ENCODE measurements at regions not wholly inside any gene's neighbourhood (a gene's known extent, or its start where the extent isn't known, plus 50 kb on each side); places are given as distances from the start of the nearest gene placed in this dataset.

GRCh38 chr7:46175221-46175620 lies 254.1 kb upstream of the IGFBP3 start:
- DNase-seq, result no peak

DNA sequence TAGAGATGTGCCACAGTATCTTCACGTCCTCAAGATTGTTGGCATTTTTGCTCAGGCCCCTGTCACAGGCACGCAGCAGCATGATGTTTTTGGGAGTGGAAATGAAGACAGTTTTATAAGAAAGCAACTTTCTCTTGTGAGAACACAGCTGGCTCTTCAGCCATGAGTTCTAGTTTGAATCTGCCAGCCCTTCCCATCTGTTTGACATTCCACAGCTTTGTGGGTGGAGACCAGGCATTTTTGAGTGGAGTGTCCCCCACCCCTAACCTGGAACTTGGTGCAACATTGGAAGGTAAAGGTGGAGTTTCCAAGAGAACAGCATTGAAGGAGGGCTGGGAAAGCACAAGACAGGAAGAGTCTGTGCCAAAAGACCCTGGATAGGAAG lies 253.1 kb upstream of the IGFBP3 start:
- DNase-seq, result no peak

DNA sequence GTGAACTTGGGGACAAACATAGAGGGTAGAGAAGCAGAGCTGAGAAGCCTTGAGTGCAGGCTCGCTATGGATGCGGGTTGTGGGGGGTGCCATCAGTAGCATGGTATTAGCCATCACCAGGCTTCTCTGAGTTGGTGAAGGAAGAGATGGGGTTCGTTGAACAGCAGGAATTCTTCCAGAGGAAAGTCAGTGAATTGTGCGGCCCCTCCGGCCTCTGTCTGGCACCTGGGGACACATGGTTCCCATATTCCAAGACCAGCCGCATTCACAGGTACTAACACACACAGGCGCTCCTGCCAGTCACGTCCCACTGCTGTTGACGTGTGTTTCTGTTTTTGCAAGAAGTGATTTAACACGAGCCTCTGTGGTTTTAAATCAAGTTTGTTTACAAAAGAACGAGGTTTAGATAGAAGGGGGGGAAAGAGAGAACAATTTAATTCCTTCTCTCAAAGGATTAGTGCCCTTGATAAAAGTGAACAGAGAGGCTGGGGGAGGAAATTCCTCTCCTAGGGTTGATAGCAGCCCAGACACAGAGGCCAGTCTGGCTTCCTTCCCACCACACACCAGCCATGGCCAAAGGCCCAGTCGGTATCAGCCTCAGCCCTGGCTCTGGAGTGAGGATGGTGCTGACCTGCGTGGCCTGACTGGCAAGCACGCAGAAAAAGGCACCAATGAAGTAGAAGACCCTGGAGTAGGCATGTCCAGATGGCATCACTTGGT lies 252.6 kb upstream of the IGFBP3 start:
- DNase-seq, result no peak

- no peak for DNase-seq
These were observed 249.7 kb upstream of the IGFBP3 start for GRCh38 chr7:46170792-46171191.

GRCh38 chr7:46170021-46170420 lies 248.9 kb upstream of the IGFBP3 start:
- no peak for DNase-seq

- DNase-seq, result no peak
These were observed 248.3 kb upstream of the IGFBP3 start for GRCh38 chr7:46169384-46169755.

DNA sequence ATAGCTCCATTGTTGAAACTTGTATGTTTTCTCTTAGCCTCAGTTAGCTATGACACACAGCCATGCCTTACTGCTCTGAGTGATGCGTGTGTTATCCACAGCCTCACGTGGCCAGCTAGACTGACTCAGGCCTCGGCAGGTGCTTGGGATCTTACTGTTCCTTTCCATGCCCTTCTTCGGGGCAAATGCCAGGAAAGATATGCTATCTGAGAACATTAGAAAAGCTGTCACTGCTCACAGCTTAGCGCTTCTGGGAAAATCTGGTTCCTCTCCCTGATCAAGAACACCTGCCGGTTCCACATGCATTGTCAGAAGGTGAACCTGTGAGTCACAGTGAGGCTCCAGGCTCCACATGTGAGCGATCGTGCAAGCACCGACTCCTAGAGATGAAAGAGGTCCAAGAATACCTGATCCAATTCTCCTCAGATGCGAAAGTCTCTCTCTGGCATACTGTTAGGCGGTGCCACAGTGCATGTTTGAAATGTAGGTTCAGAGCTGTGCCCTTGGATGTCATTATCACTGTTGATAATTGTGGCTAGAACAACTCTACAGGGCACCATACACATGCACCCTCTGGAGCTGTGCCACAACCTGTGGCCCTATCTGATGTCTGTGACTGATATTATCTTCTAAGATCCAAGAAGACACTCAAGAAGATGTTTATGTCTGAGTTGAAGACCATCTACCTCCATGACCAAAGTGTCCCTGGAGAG lies 247.8 kb upstream of the IGFBP3 start:
- DNase-seq, result no peak

- no peak for DNase-seq
These were observed 247.2 kb upstream of the IGFBP3 start for GRCh38 chr7:46168231-46168630.

DNA sequence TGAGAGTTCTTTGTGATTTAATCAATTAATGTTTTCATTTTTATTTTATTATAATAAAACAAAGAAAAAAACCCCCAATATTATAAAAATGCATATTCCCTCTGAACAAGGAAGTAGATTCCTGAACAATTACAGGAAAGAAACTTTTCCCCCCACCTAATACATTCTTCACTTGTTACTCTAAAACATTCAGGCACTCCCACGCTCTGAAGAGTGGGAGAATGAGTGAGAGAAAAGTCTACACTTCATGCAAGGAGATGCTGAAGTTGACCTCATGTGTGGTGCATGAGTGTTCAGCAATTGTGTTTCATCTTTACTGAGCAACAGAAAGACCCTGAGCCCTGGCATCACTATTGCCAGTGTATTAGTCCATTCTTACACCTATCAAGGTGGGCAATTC lies 244.2 kb upstream of the IGFBP3 start:
- no peak for DNase-seq

- DNase-seq, result no peak
These were observed 243.6 kb upstream of the IGFBP3 start for GRCh38 chr7:46164629-46165028.

DNA sequence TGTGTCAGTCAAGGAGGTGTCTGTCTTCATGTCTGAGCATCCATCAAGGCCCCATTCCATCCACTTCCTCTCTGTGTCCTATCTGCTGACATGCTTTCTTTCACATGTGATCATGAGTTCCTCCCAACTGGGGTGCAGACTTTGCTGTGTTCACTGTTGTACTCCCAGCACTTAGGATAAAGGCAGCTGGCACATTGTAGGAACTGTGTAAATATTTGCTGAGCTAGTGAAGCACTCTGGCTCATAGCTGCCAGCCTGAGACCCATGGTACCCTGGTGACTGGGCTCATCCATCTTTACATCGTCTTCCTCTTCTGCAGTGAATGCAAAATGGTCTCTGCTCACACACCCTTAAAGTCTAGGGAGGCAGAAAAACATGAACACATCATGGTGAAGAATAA lies 242.2 kb upstream of the IGFBP3 start:
- no peak for DNase-seq

DNA sequence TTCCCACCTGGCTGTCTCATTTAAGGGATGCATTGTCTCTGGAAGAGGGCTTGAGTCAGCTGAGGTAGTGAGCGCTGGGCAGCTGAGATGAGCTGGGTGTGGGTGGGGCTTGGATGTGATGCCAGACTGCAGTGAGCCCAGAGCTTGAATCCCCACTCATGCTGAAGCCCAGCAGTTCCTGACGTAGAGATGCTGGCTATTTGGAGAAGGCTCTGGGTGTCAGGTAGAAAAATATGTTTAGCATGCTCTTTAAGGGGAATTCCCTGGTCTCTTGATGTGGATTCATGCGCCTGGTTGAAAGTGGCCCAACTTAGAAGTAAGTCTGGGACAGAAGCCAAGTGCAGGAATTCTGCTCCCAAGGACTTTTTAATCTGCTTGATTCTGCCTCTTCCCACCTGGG lies 241.5 kb upstream of the IGFBP3 start:
- no peak for DNase-seq

GRCh38 chr7:46160861-46161260 lies 239.8 kb upstream of the IGFBP3 start:
- no peak for DNase-seq

GRCh38 chr7:46157931-46158330 lies 236.9 kb upstream of the IGFBP3 start:
- no peak for DNase-seq

- DNase-seq, result no peak
These were observed 236.3 kb upstream of the IGFBP3 start for GRCh38 chr7:46157404-46157803.

DNA sequence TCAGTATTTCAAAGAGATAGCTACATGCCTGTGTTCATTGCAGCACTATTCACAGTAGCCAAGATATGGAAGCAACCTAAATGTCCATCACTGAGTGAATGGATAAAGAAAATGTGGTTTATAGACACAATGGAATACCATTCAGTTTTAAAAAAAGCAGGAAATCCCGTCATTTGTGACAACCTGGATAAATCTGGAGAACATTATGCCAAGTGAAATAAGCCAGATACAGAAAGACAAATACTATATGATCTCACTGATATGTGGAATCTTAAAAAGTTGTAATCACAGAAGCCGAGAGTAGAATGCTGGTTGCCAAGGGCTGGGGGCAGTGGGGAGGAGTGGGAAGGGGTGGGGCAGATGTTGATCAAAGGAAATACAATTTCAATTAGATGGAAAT lies 235.8 kb upstream of the IGFBP3 start:
- DNase-seq, result no peak

DNA sequence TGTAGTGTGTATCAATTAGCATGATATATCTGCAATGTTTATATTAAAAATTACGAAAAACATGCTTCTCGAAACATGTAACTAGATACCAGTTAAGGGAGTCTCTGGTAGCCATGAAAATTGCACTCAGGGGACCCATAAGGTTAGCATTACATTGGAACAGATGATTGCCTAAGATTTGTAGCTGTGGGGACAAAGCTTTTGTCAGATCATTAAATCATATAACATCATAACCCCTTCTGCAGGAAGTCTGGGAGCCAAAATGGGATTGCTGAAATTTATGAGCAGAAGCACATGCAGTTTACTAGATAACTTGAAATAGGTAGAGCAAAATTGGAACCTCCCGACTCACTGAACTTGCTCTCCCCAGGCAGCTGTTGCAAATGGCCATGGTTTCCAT lies 235.0 kb upstream of the IGFBP3 start:
- DNase-seq, result no peak

GRCh38 chr7:46155367-46155766 lies 234.3 kb upstream of the IGFBP3 start:
- DNase-seq, result no peak

- DNase-seq, result no peak
These were observed 233.1 kb upstream of the IGFBP3 start for GRCh38 chr7:46153951-46154787.

DNA sequence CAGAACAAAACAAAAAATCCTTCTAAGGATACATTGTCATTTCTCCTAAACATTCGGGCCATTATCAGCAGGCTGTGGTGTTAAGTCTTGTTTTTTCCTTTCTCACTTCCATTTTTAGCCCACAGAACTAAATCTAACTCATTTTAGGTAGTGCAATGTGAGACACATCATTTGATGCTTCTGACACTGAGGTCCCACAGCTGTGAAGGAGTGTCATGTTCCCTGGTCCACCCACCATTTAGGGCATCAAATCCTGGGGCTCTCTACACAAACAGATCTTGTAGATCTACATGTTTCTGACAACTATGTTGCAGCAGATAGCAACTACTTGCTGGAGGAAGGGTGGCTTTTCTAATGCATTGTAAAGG lies 232.5 kb upstream of the IGFBP3 start:
- DNase-seq, result no peak

DNA sequence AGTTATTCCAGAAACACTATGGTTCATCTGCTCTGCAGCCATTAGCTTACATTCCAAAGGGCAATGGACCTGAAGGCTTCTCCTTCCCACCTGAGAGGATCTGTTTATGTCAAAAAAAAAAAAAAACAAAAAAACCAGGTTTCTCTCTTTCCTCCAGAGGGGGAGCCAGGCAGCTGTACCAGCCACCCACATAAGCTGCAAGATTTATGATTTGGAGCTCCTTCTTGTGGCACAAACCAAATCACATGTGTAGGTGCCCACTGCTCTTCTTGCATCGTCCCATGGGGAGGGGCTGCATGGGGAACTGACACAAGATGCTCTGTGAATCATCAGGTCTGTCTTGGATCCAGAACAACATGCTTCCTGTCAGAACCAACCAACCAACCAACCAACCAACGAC lies 231.6 kb upstream of the IGFBP3 start:
- no peak for DNase-seq

DNA sequence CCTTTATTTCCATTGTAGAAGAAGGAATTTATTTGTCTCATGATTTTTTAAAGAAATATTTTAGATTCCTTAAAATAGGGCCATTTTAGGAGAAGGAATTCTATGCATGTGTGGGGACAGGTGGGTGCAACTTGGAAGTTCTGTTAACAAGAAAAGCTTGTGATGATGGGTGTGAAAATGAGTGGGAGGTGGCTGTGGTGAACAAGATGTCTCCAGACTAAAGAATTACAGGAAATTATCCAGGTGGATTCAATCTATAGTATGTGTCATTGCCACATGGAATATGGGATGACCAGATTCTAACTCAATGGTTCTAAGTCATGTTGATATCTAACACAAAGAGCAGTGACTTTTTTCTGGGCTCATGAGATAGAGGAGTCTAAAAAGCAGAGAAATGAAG lies 229.6 kb upstream of the IGFBP3 start:
- DNase-seq, result no peak

DNA sequence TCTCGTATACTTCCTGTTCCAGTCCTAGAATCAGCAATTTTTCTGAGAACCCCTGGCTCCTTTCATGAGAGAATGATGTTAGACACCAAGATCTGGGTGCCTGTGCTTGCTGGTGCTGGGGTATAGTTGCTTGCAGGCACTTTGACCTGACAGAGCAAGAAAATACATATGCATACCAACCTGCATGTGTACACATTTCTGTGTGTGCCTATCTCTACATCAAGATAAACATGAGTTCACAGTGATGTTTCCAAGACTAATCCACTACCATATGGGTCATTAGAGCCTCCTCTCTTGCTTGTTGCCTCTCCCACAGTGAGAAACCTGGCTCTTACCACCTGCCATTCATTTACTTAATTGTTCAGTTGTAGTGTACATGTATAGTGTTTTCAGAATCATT lies 229.1 kb upstream of the IGFBP3 start:
- DNase-seq, result no peak

DNA sequence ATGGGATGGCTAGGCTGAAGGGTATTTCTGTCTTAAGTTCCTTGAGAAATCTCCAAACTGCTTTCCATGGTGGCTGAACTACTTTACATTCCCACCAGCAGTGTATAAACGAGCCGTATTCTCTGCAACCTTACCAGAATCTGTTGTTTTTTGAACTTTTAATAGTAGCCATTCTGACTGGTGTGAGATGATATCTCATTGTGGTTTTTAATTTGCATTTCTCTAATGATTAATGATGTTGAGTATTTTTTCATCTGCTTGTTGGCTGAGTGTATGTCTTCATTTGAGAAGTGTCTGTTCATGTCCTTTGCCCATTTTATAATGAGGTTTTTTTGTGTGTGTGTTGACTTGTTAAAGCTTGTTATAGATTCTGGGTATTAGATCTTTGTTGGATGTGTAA lies 226.8 kb upstream of the IGFBP3 start:
- DNase-seq, result no peak

Measured in NCI-H1417 treated with DMSO at 0.1 percent for 48 hours (cell line).